ENCODE measurements at regions not wholly inside any gene's neighbourhood (a gene's known extent, or its start where the extent isn't known, plus 50 kb on each side); places are given as distances from the start of the nearest gene placed in this dataset.

DNA sequence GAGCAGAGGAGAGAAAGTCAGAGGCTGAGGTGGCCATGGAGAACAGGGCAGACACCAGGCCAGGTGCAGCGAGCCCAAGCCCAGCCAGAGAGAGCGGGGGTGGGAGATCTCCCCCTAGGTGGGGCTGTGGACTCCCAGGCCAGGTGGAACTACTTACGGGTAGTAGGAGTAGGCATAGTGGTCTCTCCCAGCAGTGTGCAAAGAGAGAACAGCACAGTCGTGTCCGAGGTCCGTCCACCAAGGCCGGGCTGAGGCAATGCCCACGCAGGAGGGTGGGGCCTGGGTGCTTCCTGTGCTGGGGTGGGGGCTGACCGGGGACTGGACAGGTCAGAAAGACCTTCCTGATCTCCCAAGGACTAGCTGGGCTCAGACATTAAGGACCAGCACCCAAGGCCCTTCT is 263.7 kb downstream of the PTPRU start:
- no TSS peak for BruUV-seq (replicated peaks)
- Histone ChIP-seq H3K9me2 (ENCODE audit: insufficient read depth) (no peaks in the 10 kb centered on the region), H3K4me1 (ENCODE audit: control insufficient read depth in 1 of 2, insufficient read depth in 2 of 2, low read length in 2 of 2) (no peaks in the 10 kb centered on the region), H3K79me2 (ENCODE audit: insufficient read depth, low read length) (no peaks in the 10 kb centered on the region), H3K4me3 (replicated peaks in 1 of 2; ENCODE audit: low read depth in 1 of 2, low read length in 2 of 2) (no peak overlapping the region), H3K36me3 (ENCODE audit: control insufficient read depth in 1 of 2, insufficient read depth in 2 of 2, low read length in 2 of 2) (no peaks in the 10 kb centered on the region), H3K4me2 (ENCODE audit: low read length) (no peak overlapping the region), H3K9ac (ENCODE audit: low read length) (no peak overlapping the region), H3K9me3 (ENCODE audit: control insufficient read depth in 1 of 2, insufficient read depth in 1 of 2, low read depth in 1 of 2, low read length in 2 of 2) (no peaks in the 10 kb centered on the region), H3K27me3 (ENCODE audit: insufficient read depth, low read length) (peaks cover 5% of the 10 kb centered on the region; the same call in 1 of the 2 replicates), H4K20me1 (ENCODE audit: insufficient read depth) (no peaks in the 10 kb centered on the region), H3K27ac (ENCODE audit: low read depth, low read length) (no peak overlapping the region), H2AFZ (ENCODE audit: low read depth, low read length, poor library complexity, severe bottlenecking) (no peak overlapping the region)
- TF ChIP-seq ELF1 (IDR thresholded peaks at IDR 0.05; ENCODE audit: borderline replicate concordance, low read depth): no peak
- TF ChIP-seq, protein P1, sequence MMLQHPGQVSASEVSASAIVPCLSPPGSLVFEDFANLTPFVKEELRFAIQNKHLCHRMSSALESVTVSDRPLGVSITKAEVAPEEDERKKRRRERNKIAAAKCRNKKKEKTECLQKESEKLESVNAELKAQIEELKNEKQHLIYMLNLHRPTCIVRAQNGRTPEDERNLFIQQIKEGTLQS (IDR thresholded peaks at IDR 0.05): no peak
- TF ChIP-seq POLR2AphosphoS5 (IDR thresholded peaks at IDR 0.05; ENCODE audit: low read depth, low read length): no peak
- no peak for TF ChIP-seq ZNF274 (IDR thresholded peaks at IDR 0.05; ENCODE audit: low read depth, low read length)
- TF ChIP-seq ZFX (IDR thresholded peaks at IDR 0.05): no peak
- TF ChIP-seq EZH2 (IDR thresholded peaks at IDR 0.05): no peak
- TF ChIP-seq, protein P2, sequence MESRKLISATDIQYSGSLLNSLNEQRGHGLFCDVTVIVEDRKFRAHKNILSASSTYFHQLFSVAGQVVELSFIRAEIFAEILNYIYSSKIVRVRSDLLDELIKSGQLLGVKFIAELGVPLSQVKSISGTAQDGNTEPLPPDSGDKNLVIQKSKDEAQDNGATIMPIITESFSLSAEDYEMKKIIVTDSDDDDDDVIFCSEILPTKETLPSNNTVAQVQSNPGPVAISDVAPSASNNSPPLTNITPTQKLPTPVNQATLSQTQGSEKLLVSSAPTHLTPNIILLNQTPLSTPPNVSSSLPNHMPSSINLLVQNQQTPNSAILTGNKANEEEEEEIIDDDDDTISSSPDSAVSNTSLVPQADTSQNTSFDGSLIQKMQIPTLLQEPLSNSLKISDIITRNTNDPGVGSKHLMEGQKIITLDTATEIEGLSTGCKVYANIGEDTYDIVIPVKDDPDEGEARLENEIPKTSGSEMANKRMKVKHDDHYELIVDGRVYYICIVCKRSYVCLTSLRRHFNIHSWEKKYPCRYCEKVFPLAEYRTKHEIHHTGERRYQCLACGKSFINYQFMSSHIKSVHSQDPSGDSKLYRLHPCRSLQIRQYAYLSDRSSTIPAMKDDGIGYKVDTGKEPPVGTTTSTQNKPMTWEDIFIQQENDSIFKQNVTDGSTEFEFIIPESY (IDR thresholded peaks at IDR 0.05; ENCODE audit: extremely low read depth, insufficient replicate concordance, low read length): no peak
- TF ChIP-seq, protein P3, sequence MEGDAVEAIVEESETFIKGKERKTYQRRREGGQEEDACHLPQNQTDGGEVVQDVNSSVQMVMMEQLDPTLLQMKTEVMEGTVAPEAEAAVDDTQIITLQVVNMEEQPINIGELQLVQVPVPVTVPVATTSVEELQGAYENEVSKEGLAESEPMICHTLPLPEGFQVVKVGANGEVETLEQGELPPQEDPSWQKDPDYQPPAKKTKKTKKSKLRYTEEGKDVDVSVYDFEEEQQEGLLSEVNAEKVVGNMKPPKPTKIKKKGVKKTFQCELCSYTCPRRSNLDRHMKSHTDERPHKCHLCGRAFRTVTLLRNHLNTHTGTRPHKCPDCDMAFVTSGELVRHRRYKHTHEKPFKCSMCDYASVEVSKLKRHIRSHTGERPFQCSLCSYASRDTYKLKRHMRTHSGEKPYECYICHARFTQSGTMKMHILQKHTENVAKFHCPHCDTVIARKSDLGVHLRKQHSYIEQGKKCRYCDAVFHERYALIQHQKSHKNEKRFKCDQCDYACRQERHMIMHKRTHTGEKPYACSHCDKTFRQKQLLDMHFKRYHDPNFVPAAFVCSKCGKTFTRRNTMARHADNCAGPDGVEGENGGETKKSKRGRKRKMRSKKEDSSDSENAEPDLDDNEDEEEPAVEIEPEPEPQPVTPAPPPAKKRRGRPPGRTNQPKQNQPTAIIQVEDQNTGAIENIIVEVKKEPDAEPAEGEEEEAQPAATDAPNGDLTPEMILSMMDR (IDR thresholded peaks at IDR 0.05 in 2 of 3, conservative IDR thresholded peaks at IDR 0.05 in 1 of 3; ENCODE audit: borderline replicate concordance in 1 of 3, insufficient read depth in 1 of 3, low read depth in 2 of 3, low read length in 2 of 3): no peak
- TF ChIP-seq RAD21 (IDR thresholded peaks at IDR 0.05; ENCODE audit: low read depth): no peak
- TF ChIP-seq, protein P4, sequence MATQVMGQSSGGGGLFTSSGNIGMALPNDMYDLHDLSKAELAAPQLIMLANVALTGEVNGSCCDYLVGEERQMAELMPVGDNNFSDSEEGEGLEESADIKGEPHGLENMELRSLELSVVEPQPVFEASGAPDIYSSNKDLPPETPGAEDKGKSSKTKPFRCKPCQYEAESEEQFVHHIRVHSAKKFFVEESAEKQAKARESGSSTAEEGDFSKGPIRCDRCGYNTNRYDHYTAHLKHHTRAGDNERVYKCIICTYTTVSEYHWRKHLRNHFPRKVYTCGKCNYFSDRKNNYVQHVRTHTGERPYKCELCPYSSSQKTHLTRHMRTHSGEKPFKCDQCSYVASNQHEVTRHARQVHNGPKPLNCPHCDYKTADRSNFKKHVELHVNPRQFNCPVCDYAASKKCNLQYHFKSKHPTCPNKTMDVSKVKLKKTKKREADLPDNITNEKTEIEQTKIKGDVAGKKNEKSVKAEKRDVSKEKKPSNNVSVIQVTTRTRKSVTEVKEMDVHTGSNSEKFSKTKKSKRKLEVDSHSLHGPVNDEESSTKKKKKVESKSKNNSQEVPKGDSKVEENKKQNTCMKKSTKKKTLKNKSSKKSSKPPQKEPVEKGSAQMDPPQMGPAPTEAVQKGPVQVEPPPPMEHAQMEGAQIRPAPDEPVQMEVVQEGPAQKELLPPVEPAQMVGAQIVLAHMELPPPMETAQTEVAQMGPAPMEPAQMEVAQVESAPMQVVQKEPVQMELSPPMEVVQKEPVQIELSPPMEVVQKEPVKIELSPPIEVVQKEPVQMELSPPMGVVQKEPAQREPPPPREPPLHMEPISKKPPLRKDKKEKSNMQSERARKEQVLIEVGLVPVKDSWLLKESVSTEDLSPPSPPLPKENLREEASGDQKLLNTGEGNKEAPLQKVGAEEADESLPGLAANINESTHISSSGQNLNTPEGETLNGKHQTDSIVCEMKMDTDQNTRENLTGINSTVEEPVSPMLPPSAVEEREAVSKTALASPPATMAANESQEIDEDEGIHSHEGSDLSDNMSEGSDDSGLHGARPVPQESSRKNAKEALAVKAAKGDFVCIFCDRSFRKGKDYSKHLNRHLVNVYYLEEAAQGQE (IDR thresholded peaks at IDR 0.05; ENCODE audit: low read depth): no peak
- no peak for TF ChIP-seq SP1 (IDR thresholded peaks at IDR 0.05; ENCODE audit: low read depth)
- TF ChIP-seq CBX3 (IDR thresholded peaks at IDR 0.05; ENCODE audit: low read depth): no peak
- TF ChIP-seq TCF7L2 (IDR thresholded peaks at IDR 0.05; ENCODE audit: borderline replicate concordance, extremely low read depth, insufficient read depth, insufficient read length): no peak
- TF ChIP-seq FOSL1 (IDR thresholded peaks at IDR 0.05; ENCODE audit: low read depth): no peak
- TF ChIP-seq SIN3A (IDR thresholded peaks at IDR 0.05; ENCODE audit: low read depth): no peak
- TF ChIP-seq, protein P5, sequence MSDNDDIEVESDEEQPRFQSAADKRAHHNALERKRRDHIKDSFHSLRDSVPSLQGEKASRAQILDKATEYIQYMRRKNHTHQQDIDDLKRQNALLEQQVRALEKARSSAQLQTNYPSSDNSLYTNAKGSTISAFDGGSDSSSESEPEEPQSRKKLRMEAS (IDR thresholded peaks at IDR 0.05): no peak
- no peak for TF ChIP-seq JUND (IDR thresholded peaks at IDR 0.05)
- TF ChIP-seq EZH2phosphoT487 (IDR thresholded peaks at IDR 0.05; ENCODE audit: borderline replicate concordance): no peak
- no peak for TF ChIP-seq YY1 (IDR thresholded peaks at IDR 0.05; ENCODE audit: extremely low read depth, insufficient replicate concordance, low read depth, low read length)
- POLR2A ChIA-PET: no interaction called here
- no peak for DNase-seq (ENCODE audit: low read depth, low spot score)
- CTCF ChIA-PET: no interaction called here
- intact Hi-C loops (cut with micrococcal nuclease): no loop called here
- RAD21 ChIA-PET (ENCODE audit: low non-redundant PET in 1 of 2, low total read pairs in 2 of 2, uncharacterized antibody in 2 of 2, unreplicated experiment in 2 of 2): no interaction called here
- ATAC-seq: no peak

All from HCT116 (cell line).